Sigmoid colon (tissue), 6 donors: ENCODE measurements at regions not wholly inside any gene's neighbourhood (a gene's known extent, or its start where the extent isn't known, plus 50 kb on each side); places are given as distances from the start of the nearest gene placed in this dataset.

Source experiments
- DNase-seq: peaks from one replicate; pipeline ENCODE4 v3.0.0-alpha.2; 2019
- H3K27ac ChIP-seq, 4 donors: fragments of 200-600 bp; sonication (generic); one replicate each; pipeline ENCODE4 v1.5.1; 2016 to 2019; ENCODE audit warnings: mild to moderate bottlenecking in 1 of 4
- H3K27me3 ChIP-seq, 3 donors: fragments of 200-600 bp; sonication (generic); one replicate each; pipeline ENCODE4 v1.5.1; 2019; ENCODE audit warnings: mild to moderate bottlenecking in 1 of 3
- H3K36me3 ChIP-seq, 4 donors: fragments of 200-600 bp; sonication (generic); one replicate each; pipeline ENCODE4 v1.5.1; 2016 to 2019
- H3K4me1 ChIP-seq, 4 donors: fragments of 200-600 bp; sonication (generic); one replicate each; pipeline ENCODE4 v1.5.1; 2017 to 2019
- H3K4me3 ChIP-seq, 4 donors: fragments of 200-600 bp; sonication (generic); one replicate each; pipeline ENCODE4 v1.5.1; 2017 to 2019; ENCODE audit warnings: mild to moderate bottlenecking in 2 of 4, moderate library complexity in 1 of 4
- H3K9me3 ChIP-seq, 4 donors: fragments of 200-600 bp in 3 of 4; sonication (generic) in 3 of 4; one replicate each; pipeline versions ENCODE4 v1.5.1 to v1.6.1; 2013 to 2019
- CTCF ChIP-seq, 4 experiments: fragments of 450-650 bp in 3 of 4; fragments of 200-600 bp in 1 of 4; IDR thresholded peaks; one replicate each; pipeline ENCODE4 v1.5.1; 2016 to 2019; ENCODE audit warnings: antibody characterized with exemption in 4 of 4, mild to moderate bottlenecking in 3 of 4, moderate library complexity in 2 of 4
- EP300 ChIP-seq, 4 donors: sonication (generic); formaldehyde crosslinking; IDR thresholded peaks; one replicate each; pipeline ENCODE4 v1.6.1; 2017; ENCODE audit warnings: antibody characterized with exemption in 4 of 4
- POLR2A ChIP-seq, 2 donors: fragments of 450-650 bp; IDR thresholded peaks; one replicate each; pipeline ENCODE4 v1.6.1; 2016; ENCODE audit warnings: antibody characterized with exemption in 2 of 2, mild to moderate bottlenecking in 2 of 2, moderate library complexity in 2 of 2
- POLR2AphosphoS5 ChIP-seq, 4 donors: sonication (generic); formaldehyde crosslinking; IDR thresholded peaks; one replicate each; pipeline ENCODE4 v1.6.1; 2017; ENCODE audit warnings: antibody characterized with exemption in 4 of 4
- WGBS, 2 donors: extraction: QIAGEN DNeasy Blood & Tissue Kit; methylation state at CpG; one replicate each; pipeline ENCODE4 v1.1.7; 2013; 5-methylcytosine and 5-hydroxymethylcytosine counted together
- intact Hi-C: fragments of 100-400 bp; cut with DNase I; formaldehyde crosslinking; loops from one replicate; pipeline ENCODE4 v1.15.1; 2023
- donor health status: healthy with polysubstance abuse.
- donor health status: healthy.

GRCh38 chr5:162886717-162887116 is 550.7 kb upstream of the CCNG1 start:
- DNase-seq, result no peak
- intact Hi-C loops, result no loop called here
- Histone ChIP-seq H3K27me3 (no peaks in the 10 kb centered on the region), H3K4me3 (no peak overlapping the region), H3K4me1 (no peaks in the 10 kb centered on the region), H3K27ac (no peak overlapping the region), H3K36me3 (no peaks in the 10 kb centered on the region), H3K9me3 (no peaks in the 10 kb centered on the region)
- WGBS, 2 donors, result 68 to 81% methylated on average over 6 of the region's 6 CpGs
- TF ChIP-seq EP300 (IDR thresholded peaks at IDR 0.05), result no peak
- no peak for TF ChIP-seq CTCF (IDR thresholded peaks at IDR 0.05)
- no peak for TF ChIP-seq POLR2AphosphoS5 (IDR thresholded peaks at IDR 0.05)
- TF ChIP-seq POLR2A (IDR thresholded peaks at IDR 0.05), result no peak

- intact Hi-C loops, result no loop called here
- Histone ChIP-seq H3K27ac (no peak overlapping the region), H3K36me3 (no peaks in the 10 kb centered on the region), H3K4me1 (no peaks in the 10 kb centered on the region), H3K27me3 (no peaks in the 10 kb centered on the region), H3K9me3 (no peaks in the 10 kb centered on the region), H3K4me3 (no peak overlapping the region)
- no peak for TF ChIP-seq POLR2AphosphoS5 (IDR thresholded peaks at IDR 0.05)
- TF ChIP-seq EP300 (IDR thresholded peaks at IDR 0.05), result no peak
- TF ChIP-seq CTCF (IDR thresholded peaks at IDR 0.05), result no peak
- TF ChIP-seq POLR2A (IDR thresholded peaks at IDR 0.05), result no peak
- no peak for DNase-seq
- 51 to 81% methylated on average over 2 of the region's 2 CpGs for WGBS, 2 donors
Measured at GRCh38 chr5:162888268-162888667, 549.1 kb upstream of the CCNG1 start.

- Histone ChIP-seq H3K9me3 (no peaks in the 10 kb centered on the region), H3K4me1 (no peaks in the 10 kb centered on the region), H3K27me3 (no peaks in the 10 kb centered on the region), H3K27ac (no peak overlapping the region), H3K4me3 (no peak overlapping the region), H3K36me3 (no peaks in the 10 kb centered on the region)
- WGBS, 2 donors, result 58 to 61% methylated on average over 2 of the region's 2 CpGs
- DNase-seq, result no peak
- TF ChIP-seq CTCF (IDR thresholded peaks at IDR 0.05) (no peak), POLR2AphosphoS5 (IDR thresholded peaks at IDR 0.05) (no peak), EP300 (IDR thresholded peaks at IDR 0.05) (no peak)
- intact Hi-C loops, result no loop called here
Measured at GRCh38 chr5:162911873-162912272, 525.5 kb upstream of the CCNG1 start.

- 66 to 73% methylated on average over 2 of the region's 2 CpGs for WGBS, 2 donors
- Histone ChIP-seq H3K27me3 (no peaks in the 10 kb centered on the region), H3K4me3 (no peak overlapping the region), H3K9me3 (no peaks in the 10 kb centered on the region), H3K4me1 (no peaks in the 10 kb centered on the region), H3K36me3 (no peaks in the 10 kb centered on the region), H3K27ac (no peak overlapping the region)
- intact Hi-C loops, result no loop called here
- TF ChIP-seq EP300 (IDR thresholded peaks at IDR 0.05), result no peak
- TF ChIP-seq POLR2A (IDR thresholded peaks at IDR 0.05), result no peak
- TF ChIP-seq CTCF (IDR thresholded peaks at IDR 0.05), result no peak
- TF ChIP-seq POLR2AphosphoS5 (IDR thresholded peaks at IDR 0.05), result no peak
- no peak for DNase-seq
Measured at GRCh38 chr5:162916368-162916767, 521.0 kb upstream of the CCNG1 start.

- H3K27ac ChIP-seq, result no peak overlapping the region
- intact Hi-C loops, result no loop called here
- H3K27me3 ChIP-seq, result no peaks in the 10 kb centered on the region
- no peaks in the 10 kb centered on the region for H3K36me3 ChIP-seq
- DNase-seq, result no peak
- peaks cover 0 to 6% (median 2%) of the 10 kb centered on the region in 4 donors for H3K9me3 ChIP-seq
- no peak overlapping the region for H3K4me3 ChIP-seq
- 49 to 57% methylated on average over 2 of the region's 2 CpGs for WGBS, 2 donors
- H3K4me1 ChIP-seq, result no peaks in the 10 kb centered on the region
- TF ChIP-seq EP300 (IDR thresholded peaks at IDR 0.05) (no peak), CTCF (IDR thresholded peaks at IDR 0.05) (no peak), POLR2A (IDR thresholded peaks at IDR 0.05) (no peak), POLR2AphosphoS5 (IDR thresholded peaks at IDR 0.05) (no peak)
Measured at GRCh38 chr5:162929104-162929503, 508.3 kb upstream of the CCNG1 start.
